ENCODE measurements at regions not wholly inside any gene's neighbourhood (a gene's known extent, or its start where the extent isn't known, plus 50 kb on each side); places are given as distances from the start of the nearest gene placed in this dataset.
A peak's percentile ranks its signal among the peaks of the same experiment; 100 is the strongest.
"Not testable (repeated sequence)": the region's sequence is repeated elsewhere in the genome, so short reads cannot be mapped to it uniquely, and the experiment has no call there.

- peak; percentile 30 for DNase-seq
Measured at GRCh38 chr5:158514319-158514985, 585.3 kb downstream of the EBF1 start.

GRCh38 chr5:158513490-158514318, 586.0 kb downstream of the EBF1 start:
- peak; percentile 28 for DNase-seq

- no peak for DNase-seq
Measured at GRCh38 chr5:158511454-158511853, 588.3 kb downstream of the EBF1 start.

GRCh38 chr5:158510479-158510878, 589.2 kb downstream of the EBF1 start:
- no peak for DNase-seq

GRCh38 chr5:158506648-158507047, 593.1 kb downstream of the EBF1 start:
- DNase-seq: no peak

GRCh38 chr5:158502686-158503085, 597.0 kb downstream of the EBF1 start:
- DNase-seq: peak; percentile 78

- no peak for DNase-seq
Measured at GRCh38 chr5:158499892-158500418, 599.8 kb downstream of the EBF1 start.

- no peak for DNase-seq
Measured at GRCh38 chr5:158499075-158499891, 600.4 kb downstream of the EBF1 start.

- DNase-seq: no peak
Measured at GRCh38 chr5:158496624-158497023, 603.1 kb downstream of the EBF1 start.

GRCh38 chr5:158494541-158494940, 605.2 kb downstream of the EBF1 start:
- DNase-seq: no peak

GRCh38 chr5:158494044-158494443, 605.7 kb downstream of the EBF1 start:
- not testable (repeated sequence) for DNase-seq

- DNase-seq: no peak
Measured at GRCh38 chr5:158492841-158493242, 606.9 kb downstream of the EBF1 start.

GRCh38 chr5:158492136-158492535, 607.6 kb downstream of the EBF1 start:
- no peak for DNase-seq

GRCh38 chr5:158487664-158488063, 612.1 kb downstream of the EBF1 start:
- DNase-seq: no peak

- DNase-seq: no peak
Measured at GRCh38 chr5:158487156-158487555, 612.6 kb downstream of the EBF1 start.

GRCh38 chr5:158486566-158486965, 613.1 kb downstream of the EBF1 start:
- DNase-seq: no peak

GRCh38 chr5:158485604-158486081, 614.1 kb downstream of the EBF1 start:
- no peak for DNase-seq

- no peak for DNase-seq
Measured at GRCh38 chr5:158485047-158485446, 614.7 kb downstream of the EBF1 start.

- no peak for DNase-seq
Measured at GRCh38 chr5:158484150-158484549, 615.6 kb downstream of the EBF1 start.

GRCh38 chr5:158483281-158483860, 616.3 kb downstream of the EBF1 start:
- DNase-seq: no peak

GRCh38 chr5:158482125-158482524, 617.6 kb downstream of the EBF1 start:
- no peak for DNase-seq

GRCh38 chr5:158478139-158478538, 619.2 kb upstream of the CLINT1 start:
- no peak for DNase-seq

GRCh38 chr5:158477214-158477613, 618.3 kb upstream of the CLINT1 start:
- no peak for DNase-seq

All from suppressor macrophage treated with lipopolysaccharide for 4 hours (primary cell).